KMS-11 (cell line): ENCODE measurements at regions not wholly inside any gene's neighbourhood (a gene's known extent, or its start where the extent isn't known, plus 50 kb on each side); places are given as distances from the start of the nearest gene placed in this dataset.

Source experiments
- H2AFZ ChIP-seq: fragments of 200-600 bp; sonication (generic); 2 replicates; pipeline ENCODE4 v1.6.1; 2016; ENCODE audit warnings: antibody characterized with exemption, mixed run types, low read depth
- H3K27ac ChIP-seq: fragments of 200-600 bp; sonication (generic); 2 replicates; pipeline ENCODE4 v1.6.1; 2016; ENCODE audit warnings: mild to moderate bottlenecking, mixed run types
- H3K27me3 ChIP-seq: fragments of 200-600 bp; sonication (generic); 2 replicates; pipeline ENCODE4 v1.6.1; 2017; ENCODE audit warnings: mild to moderate bottlenecking, low read depth, mixed run types, moderate library complexity; ENCODE audit not compliant: insufficient read depth
- H3K36me3 ChIP-seq: fragments of 200-600 bp; sonication (generic); 2 replicates; pipeline ENCODE4 v1.6.1; 2017; ENCODE audit warnings: mild to moderate bottlenecking, mixed run types; ENCODE audit not compliant: insufficient read depth
- H3K4me1 ChIP-seq: fragments of 200-600 bp; sonication (generic); 2 replicates; pipeline ENCODE4 v1.6.1; 2016; ENCODE audit warnings: mild to moderate bottlenecking, low read depth, mixed run types; ENCODE audit not compliant: poor library complexity, severe bottlenecking
- H3K4me2 ChIP-seq: fragments of 200-600 bp; sonication (generic); 2 replicates; pipeline ENCODE4 v1.7.0; 2016; ENCODE audit warnings: mild to moderate bottlenecking, mixed run types
- H3K4me3 ChIP-seq: fragments of 200-600 bp; sonication (generic); IDR thresholded peaks from 2 replicates; pipeline ENCODE4 v1.6.1; 2017; ENCODE audit warnings: low read depth, low read length, mixed read lengths; ENCODE audit not compliant: insufficient read depth
- H3K79me2 ChIP-seq: fragments of 200-600 bp; sonication (generic); 2 replicates; pipeline ENCODE4 v1.6.1; 2016; ENCODE audit warnings: low read depth, mixed run types; ENCODE audit not compliant: insufficient read depth
- H3K9ac ChIP-seq: fragments of 200-600 bp; sonication (generic); 2 replicates; pipeline ENCODE4 v1.6.1; 2016; ENCODE audit warnings: mild to moderate bottlenecking, mixed run types
- H4K20me1 ChIP-seq: fragments of 200-600 bp; sonication (generic); 2 replicates; pipeline ENCODE4 v1.6.1; 2016; ENCODE audit warnings: mild to moderate bottlenecking, mixed run types; ENCODE audit not compliant: insufficient read depth
- CTCF ChIP-seq: fragments of 200-600 bp; sonication (generic); conservative IDR thresholded peaks from 2 replicates; pipeline ENCODE4 v1.6.1; 2017; ENCODE audit warnings: low read depth, mild to moderate bottlenecking, antibody characterized with exemption, low read length, moderate library complexity, mixed read lengths

DNA sequence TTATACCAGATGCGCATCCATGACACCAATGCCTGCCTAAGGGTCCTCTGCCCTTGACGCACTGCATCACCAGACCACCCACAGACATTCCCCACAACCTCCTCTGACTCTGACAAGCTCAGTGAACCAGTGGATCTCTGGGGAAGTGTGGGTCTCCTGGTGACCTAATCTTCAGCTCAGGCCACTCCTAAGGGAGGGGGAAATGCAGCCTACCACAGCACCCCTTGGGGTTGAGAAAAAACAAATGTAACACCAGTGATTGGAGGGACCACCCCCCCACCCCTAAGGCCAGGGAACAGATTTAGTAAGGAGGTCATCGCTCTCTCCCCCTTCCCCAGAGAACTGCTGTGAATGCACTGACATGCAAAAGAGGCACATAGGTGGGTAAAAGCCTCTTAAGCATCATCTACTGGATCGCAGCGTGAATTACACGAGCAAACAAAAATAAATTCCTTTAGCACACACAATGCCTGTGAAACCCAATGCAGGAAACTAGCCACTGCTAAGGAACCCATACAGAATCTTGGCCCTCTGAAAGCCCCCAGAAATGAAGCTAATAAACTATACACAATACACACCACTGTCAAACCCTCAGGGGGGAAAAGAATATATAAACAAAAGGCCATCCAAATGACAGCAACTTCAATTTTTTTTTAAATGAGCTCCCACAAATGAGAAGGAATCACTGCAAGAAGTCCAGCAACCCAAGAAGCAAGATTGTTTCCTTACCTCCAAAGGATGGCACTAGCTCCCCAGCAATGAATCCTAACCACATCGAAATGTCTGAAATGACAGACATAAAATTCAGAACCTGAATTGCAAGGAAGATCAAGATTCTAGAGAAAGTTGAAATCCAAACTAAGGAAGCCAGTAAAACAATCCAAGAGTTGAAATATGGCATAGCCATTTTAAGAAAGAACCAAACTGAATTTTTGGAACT is 513.7 kb upstream of the PTGER4 start:
- no peak overlapping the region for H3K27ac ChIP-seq
- no peaks in the 10 kb centered on the region for H3K79me2 ChIP-seq
- no peaks in the 10 kb centered on the region for H4K20me1 ChIP-seq
- H3K27me3 ChIP-seq, result no peaks in the 10 kb centered on the region
- H3K4me2 ChIP-seq, result no peak overlapping the region
- H2AFZ ChIP-seq, result no peak overlapping the region
- no peak overlapping the region for H3K9ac ChIP-seq
- no peak overlapping the region for H3K4me3 ChIP-seq
- H3K4me1 ChIP-seq, result no peaks in the 10 kb centered on the region
- H3K36me3 ChIP-seq, result no peaks in the 10 kb centered on the region
- TF ChIP-seq CTCF, result no peak

- H2AFZ ChIP-seq, result no peak overlapping the region
Measured at GRCh38 chr5:40165106-40165788, 514.5 kb upstream of the PTGER4 start.

GRCh38 chr5:40160435-40160834 is 519.3 kb upstream of the PTGER4 start:
- no peak overlapping the region for H3K4me3 ChIP-seq
- no peak for TF ChIP-seq CTCF
- H3K4me1 ChIP-seq, result no peaks in the 10 kb centered on the region
- no peaks in the 10 kb centered on the region for H3K36me3 ChIP-seq
- H3K4me2 ChIP-seq, result no peak overlapping the region
- no peak overlapping the region for H2AFZ ChIP-seq
- H3K9ac ChIP-seq, result no peak overlapping the region
- H3K79me2 ChIP-seq, result no peaks in the 10 kb centered on the region
- H3K27me3 ChIP-seq, result no peaks in the 10 kb centered on the region
- H4K20me1 ChIP-seq, result no peaks in the 10 kb centered on the region
- H3K27ac ChIP-seq, result no peak overlapping the region

More at GRCh38 chr5:40165106-40165788, 514.5 kb upstream of the PTGER4 start:
- no peak overlapping the region for H3K9ac ChIP-seq
- H3K4me3 ChIP-seq, result no peak overlapping the region
- no peaks in the 10 kb centered on the region for H3K27me3 ChIP-seq
- H3K4me1 ChIP-seq, result no peaks in the 10 kb centered on the region
- TF ChIP-seq CTCF, result no peak
- no peaks in the 10 kb centered on the region for H3K79me2 ChIP-seq
- no peaks in the 10 kb centered on the region for H3K36me3 ChIP-seq
- no peak overlapping the region for H3K27ac ChIP-seq
- H3K4me2 ChIP-seq, result no peak overlapping the region
- no peaks in the 10 kb centered on the region for H4K20me1 ChIP-seq

GRCh38 chr5:40154194-40154593 is 525.5 kb upstream of the PTGER4 start:
- no peaks in the 10 kb centered on the region for H3K4me1 ChIP-seq
- H3K36me3 ChIP-seq, result no peaks in the 10 kb centered on the region
- H3K4me3 ChIP-seq, result no peak overlapping the region
- no peaks in the 10 kb centered on the region for H3K27me3 ChIP-seq
- no peak overlapping the region for H3K27ac ChIP-seq
- no peak for TF ChIP-seq CTCF
- H4K20me1 ChIP-seq, result no peaks in the 10 kb centered on the region
- H3K79me2 ChIP-seq, result no peaks in the 10 kb centered on the region
- no peak overlapping the region for H3K4me2 ChIP-seq
- H3K9ac ChIP-seq, result no peak overlapping the region
- H2AFZ ChIP-seq, result no peak overlapping the region
